AG08395 (cell line): ENCODE measurements at regions not wholly inside any gene's neighbourhood (a gene's known extent, or its start where the extent isn't known, plus 50 kb on each side); places are given as distances from the start of the nearest gene placed in this dataset.
A peak's percentile ranks its signal among the peaks of the same experiment; 100 is the strongest.
"Not testable (repeated sequence)": the region's sequence is repeated elsewhere in the genome, so short reads cannot be mapped to it uniquely, and the experiment has no call there.

Experiments used
- DNase-seq: peaks from one replicate; pipeline ENCODE4 v3.0.0; 2012; ENCODE audit warnings: mixed read lengths, low spot score

DNA sequence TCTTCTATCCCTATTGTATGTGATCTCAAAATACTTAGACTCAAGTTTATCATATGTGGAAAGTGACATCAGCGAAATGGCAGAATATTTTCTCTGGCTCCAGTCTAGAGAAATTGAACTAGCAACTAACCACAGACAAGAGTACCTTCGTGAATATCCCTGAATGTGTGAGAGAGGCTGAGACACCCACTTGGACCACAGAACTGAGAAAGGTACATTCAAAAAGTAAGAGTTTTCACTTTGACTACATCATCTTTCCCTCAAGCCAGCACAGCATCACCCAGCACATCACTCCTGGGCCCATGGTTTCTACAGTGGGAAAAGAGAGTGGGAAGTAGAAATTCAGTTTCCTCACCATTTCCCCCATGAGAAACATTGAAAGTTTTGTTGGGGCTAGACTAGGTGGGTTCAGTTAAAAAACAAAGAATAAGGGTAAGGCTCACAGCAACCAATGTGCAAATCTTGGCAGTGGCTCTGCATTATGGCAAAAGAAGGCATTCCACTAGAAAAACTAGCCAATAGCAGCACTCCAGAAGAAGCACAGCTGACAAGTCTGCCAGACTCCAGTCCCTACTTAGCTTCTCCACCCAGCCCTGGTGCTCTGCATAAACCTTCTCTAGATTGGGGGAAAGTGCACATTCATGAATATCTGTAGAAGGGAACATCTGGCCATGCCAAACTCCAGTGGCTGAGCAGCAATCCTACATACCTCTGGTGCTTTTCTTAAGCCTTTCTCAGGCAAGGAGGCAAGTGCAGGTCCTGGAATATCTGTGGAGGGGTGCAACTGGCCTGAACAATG lies 225.6 kb upstream of the VLDLR start:
- no peak for DNase-seq

DNA sequence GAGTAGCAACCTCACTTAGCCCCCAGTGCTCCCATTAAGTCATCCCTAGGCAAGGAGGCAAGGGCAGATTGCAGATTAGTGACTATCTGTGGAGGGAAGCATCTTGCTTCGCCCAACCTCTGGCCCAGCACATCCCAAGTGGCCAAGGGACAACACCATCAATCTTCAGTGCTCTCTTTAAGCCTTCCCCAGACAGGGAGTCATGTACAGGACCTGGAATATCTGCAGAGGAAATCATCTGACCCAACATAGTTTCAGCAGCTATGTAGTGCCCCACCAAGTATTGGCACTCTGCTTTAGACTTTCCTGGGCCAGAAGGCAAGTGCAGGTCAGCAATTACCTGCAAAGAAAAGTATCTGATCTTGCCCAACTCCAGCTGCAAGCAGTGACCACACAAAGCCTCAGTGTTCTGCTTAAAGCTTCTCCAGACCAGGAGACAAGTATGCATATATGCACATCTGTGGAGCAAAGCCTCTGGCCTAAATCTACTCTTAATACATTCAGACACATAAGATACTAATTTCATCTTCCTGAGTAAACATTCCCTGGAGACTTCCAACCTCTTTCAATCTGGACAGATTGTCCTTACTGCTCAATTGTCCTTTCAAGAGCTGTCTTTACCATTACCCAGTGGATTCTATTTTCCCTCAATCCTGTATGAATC lies 224.8 kb upstream of the VLDLR start:
- DNase-seq: no peak

DNA sequence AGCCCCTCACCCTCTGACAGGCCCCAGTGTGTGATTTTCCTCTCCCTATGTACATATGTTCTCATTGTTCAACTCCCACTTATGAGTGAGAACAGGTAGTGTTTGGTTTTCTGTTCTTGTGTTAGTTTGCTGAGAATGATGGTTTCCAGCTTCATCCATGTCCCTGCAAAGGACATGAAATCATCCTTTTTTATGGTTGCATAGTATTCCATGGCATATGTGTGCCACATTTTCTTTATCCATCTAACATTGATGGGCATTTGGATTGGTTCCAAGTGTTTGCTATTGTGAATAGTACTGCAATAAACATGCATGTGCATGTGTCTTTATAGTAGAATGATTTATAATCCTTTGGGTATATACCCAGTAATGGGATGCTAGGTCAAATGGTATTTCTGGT lies 223.7 kb upstream of the VLDLR start:
- DNase-seq: not testable (repeated sequence)

DNA sequence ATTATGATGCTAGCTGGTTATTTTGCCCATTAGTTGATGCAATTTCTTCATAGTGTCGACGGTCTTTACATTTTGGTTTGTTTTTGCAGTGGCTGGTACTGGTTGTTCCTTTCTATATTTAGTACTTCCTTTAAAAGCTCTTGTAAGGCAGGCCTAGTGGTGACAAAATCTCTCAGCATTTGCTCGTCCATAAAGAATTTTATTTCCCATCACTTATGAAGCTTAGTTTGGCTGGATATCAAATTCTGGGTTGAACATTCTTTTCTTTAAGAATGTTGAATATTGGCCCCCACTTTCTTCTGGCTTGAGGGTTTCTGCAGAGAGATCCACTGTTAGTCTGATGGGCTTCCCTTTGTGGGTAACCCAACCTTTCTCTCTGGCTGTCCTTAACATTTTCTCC lies 219.8 kb upstream of the VLDLR start:
- DNase-seq: not testable (repeated sequence)

DNA sequence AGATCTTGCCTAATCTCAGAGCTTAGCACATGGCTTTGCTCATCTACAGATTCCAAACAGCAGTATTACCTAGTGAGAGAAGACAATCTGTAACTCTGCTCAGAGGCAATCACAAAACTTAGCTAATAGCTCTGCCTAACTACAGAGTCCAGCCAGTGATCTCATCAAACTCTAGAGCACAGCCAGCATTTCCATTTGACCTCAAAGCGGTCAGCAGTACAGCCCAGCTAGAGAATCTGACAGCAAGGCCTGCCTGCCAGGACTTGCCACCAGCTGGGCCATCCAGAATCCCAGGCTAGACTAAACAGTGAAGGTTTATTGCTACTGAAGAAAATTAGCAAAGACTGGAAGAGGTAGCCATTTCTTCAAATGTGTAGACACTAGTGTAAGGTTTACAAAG lies 217.9 kb upstream of the VLDLR start:
- no peak for DNase-seq

DNA sequence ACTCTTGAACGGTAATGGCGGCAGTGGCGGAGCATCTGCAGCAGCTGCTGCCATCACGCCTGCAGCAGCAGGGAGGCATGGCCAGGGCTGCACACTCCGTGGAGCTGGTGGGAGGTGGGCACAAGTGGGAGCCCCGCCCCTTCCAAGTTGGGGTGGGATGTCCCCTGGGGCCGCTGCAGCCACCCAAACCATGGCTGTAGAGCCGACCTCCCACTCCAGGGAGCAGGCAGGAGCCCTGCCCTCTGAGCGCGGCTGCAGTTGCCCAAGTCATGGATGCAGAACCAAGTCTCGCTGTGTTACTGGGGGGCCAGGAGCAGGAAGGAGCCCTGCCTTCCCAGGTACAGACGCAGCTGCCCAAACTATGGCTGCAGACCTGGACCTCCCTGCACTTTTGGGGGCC lies 215.3 kb upstream of the VLDLR start:
- no peak for DNase-seq

DNA sequence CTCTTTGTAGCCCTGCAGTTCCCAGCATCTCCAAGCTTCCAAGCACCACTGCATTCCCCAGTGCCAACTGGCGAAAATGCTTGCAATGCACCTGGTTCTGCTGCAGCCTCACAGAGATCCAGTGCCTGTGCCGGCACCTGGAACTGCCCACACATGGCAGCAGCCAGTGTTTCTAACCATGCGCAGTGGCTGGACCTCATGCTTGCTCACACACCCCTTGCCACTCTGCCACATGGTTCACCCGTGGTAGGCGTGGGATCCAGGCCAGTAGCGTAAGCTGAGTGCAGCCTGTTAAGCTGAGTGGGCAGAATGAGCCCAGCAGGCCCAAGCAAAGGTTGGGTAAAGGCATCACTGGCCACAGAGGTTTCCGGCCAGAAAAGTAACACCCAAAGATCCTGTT lies 214.1 kb upstream of the VLDLR start:
- DNase-seq: no peak

DNA sequence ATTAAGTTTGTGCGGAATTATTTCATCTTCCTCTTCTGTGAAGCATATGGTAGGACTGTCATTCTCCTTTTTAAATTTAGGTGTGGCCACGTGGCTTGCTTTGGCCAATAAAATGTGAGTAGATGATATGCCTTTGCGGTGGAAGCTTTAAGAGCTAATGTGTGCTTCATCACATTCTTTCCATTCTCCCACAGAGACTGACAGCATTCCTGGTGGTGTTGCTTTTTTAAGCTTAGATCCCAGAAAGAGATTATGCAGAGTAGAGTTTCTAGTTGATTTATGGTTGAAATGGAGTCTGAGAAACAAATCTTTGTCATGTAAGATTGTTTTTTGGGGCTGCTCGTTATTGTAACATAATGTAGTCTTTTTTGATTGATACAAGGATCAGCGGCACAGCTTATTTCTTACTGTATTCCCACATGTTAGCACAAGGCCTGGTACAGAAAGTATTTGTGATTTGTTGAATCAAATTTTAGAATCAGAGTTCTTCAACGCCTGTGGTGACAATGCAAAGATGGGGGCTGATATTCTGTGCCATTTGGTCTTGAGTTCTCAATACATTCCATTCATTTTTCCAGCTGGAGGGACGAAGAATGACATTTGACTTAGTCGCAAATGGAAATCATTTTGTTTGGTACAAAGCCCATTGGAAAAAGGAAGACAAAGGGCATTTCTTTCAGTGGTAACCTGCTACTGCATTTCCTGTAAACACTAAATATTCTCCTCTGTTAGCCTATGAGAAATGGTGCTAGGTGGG lies 209.9 kb upstream of the VLDLR start:
- DNase-seq: peak; percentile 27

DNA sequence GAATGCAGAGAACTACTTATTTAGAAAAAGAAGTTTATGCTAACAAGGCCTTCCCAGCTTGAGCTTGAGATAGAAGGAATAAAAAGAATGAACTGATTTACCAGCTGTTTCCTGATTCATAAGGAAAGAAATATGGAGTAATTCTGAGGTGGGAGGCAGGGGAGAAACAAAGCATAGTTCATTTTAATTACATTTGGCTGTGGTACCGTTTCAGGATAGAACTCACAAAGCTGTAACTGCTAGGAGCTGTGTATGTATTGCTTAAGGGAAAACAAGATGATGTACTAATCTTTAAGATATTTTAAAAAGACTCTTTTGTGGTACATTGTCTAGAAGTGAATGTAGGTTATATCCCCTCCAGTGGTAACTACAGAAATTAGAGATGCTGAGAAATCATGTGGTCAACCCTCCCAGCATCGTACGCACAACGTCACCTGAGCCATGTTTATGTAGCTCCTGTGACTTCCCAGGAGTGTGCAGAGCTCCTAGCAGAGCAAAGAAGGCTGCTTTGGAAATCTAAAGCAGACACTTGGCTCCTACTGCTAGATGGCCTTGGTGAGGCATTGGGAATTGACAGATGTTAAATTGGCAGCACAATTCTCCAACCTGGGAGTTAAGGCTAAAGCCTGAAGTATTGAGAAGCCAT lies 208.3 kb upstream of the VLDLR start:
- no peak for DNase-seq

DNA sequence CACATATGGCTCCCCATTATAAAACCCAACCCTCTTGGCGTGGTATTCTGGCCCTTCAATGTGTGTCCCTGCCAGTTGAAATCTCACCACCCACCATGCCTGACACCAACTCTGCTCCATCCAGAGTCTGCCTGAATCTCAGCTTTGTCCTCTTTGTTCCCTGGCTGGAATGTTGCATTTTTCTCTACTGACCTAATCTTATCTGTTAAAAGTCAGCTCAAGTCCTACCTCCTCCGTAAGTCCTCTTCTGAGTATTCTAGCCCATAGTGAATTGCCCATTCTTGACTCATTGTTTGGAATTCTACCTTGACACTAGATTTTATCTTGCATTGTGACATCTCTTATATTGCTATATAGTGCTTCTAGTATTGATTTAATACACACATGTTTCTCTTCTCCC lies 207.1 kb upstream of the VLDLR start:
- DNase-seq: no peak

DNA sequence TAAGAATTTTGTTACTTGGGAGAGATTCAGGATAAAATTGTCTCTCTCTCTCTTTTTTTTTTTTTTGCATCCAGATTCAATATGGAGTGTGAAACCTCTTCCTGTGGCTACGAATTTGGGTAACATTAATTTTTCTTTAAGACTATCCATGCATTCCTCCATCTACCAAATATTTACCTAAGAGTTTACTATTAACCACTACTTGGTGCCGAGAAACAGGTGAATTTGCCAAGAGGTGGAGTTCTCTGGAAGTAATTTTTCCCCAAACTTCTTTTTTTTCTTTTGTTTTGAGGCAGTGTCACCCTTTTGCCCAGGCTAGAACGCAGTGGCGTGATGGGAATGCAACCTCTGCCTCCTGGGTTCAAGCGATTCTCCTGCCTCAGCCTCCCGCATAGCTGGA lies 206.3 kb upstream of the VLDLR start:
- no peak for DNase-seq

DNA sequence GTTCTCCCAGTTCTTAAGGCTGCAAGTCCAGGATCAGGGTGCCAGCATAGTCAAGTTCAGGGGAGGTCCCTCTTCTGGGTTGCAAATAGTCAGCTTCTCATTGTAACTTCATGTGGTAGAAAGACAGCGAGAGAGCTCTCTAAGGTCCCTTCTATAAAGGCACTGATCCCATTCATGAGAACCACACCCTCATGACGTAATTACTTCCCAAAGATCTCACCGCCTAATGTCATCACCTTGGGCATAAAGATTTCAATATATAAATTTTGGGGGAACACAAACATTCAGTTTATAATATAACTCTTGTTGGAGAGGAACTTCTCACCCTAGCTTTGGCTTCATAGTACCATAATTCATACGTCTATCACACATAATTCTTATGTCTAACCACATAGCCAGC lies 203.9 kb upstream of the VLDLR start:
- no peak for DNase-seq

DNA sequence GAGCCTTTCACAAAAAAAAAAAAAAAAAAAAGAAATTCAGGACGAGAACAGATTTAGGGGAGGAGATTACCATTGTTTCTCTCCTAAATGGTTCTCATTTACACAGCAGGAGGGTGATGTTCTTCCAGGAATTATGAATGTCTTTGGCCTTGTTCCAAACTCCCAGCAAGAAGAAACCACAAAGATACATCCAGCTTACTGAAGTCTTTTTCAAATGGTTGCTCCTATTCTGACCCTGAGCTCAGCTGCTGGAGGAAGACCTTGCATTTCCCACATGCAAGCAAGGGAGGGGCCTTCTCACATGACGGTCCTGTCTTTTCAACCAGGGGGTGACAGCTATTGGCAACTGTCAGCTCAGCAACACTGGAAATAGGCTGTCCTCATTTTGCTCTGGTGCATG lies 203.0 kb upstream of the VLDLR start:
- no peak for DNase-seq

DNA sequence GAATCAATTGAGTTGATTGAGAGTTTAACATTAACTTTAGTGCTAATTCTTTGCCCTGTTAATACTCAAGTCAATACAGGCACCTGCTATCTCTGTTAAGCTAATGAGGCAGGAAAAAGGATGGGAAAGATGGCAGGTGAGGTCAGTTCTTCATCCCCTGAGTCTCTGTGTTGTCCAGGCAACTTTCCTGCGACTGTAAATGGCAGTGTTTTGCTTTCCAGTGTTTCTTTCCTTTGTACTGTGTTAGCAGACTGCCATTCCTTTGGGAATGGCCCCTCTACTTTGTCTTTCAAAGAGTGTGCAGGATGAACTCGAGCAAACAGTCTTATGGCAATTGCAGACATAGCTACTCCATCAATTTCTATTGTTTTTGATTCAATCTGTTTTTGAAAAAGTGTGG lies 202.2 kb upstream of the VLDLR start:
- DNase-seq: no peak

DNA sequence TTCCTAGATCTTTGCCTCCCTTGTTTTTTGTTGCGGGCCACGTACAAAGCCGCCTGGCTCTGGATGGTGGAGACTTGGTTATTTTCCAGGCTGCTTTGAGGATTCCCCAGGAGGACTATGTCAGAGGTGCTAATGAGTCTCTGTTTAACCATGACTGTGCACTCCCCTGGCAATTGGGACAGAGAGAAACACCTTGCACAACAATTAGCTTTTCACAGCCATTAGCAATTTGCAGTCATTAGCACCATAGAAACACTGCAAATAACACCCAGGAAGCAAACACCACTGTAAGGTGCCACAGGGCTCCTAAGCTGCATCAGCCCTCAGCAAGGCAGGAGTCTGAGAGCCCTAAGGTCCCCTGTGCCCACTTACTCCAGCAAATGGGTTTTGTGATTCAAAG lies 201.0 kb upstream of the VLDLR start:
- no peak for DNase-seq

DNA sequence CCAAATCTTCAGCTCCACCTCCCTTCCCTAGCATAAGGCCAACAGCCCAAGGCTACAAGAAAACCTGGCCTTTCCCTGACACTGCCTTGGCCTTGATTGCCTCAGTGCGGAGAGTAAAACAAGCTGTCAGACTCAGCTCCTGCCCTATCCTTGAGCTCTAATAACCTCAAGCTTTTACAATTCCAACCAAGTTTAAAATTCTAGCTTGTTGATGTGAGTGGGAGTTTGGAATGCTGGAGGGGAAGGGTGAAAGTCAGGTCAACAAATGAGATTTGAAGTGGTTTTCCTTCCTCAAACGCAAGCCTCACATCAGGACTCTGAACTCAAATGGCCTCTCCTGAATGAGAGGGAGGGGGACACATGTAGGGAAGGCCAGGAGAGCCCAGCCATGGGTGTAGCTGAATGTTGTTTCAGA lies 197.0 kb upstream of the VLDLR start:
- no peak for DNase-seq

DNA sequence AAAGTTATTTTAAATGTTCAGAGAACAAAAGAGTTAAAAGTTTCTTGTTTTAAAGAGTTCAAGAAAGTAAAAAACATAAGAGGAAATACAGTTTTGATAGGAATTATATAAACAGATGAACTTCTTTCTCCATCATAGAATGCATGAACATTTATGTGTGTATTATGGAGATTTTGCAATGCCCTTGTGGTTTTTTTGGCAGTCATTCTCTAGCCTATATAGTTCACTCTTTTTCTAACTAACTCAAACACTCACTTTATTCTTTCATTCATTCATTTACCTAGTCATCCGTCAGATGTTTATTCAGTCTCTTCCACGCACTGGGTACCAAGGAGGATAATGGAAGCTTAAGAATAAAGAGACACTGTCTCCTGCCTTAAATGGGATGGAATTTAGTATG lies 195.9 kb upstream of the VLDLR start:
- no peak for DNase-seq

DNA sequence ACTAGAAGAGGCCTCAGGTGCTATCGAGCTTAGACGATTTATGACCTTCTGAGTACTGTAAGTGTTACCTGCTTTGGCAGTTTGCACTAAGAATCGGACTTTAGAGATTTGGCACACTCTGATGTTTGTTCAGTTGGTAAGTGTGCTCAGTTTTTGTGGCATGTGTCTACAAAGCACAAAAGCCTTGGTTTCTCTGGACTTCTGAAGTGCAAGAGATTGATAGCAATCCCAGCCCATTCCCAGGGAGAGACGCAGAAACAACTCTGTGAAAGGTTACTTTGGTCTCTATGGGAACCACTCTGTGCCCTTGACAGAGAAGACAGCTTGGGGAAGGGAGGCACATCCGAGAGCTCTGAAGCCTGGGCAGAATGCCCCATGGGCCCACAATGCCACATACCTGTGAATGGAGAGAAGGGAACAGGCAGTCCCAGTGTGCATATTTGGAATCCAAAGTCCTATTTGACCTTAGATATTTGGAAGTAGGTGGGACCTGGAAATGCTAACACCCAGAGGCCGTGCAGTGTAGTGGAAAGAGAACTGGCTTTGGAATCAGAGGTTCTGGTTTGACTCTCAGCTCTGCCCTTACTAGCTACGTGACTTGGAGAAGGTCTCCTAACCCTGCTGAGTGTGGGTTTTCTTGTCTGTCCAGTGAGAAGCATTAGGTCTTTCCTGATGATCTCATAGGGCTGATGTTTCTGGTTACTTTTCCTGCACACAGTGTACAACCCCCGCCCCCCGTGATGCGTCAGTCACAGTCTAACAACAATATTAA lies 194.3 kb upstream of the VLDLR start:
- no peak for DNase-seq

DNA sequence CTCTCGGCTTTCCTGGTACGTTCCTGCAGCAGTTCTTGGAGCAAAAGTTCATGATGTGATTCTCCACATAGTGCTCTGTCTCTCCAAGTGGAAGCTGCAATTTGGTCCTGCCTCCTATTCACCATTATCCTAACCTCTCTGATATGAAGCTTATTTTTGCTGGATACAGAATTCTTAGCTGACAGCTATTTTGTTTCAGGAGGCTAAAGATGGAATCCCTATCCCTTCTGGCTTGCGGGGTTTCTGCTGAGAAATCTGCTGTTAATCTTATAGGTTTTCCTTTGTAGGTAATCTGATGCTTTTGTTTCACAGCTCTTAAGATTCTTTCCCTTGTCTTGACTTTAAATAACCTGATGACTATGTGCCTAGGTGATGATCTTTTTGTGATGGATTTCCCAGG lies 181.6 kb upstream of the VLDLR start:
- DNase-seq: no peak

DNA sequence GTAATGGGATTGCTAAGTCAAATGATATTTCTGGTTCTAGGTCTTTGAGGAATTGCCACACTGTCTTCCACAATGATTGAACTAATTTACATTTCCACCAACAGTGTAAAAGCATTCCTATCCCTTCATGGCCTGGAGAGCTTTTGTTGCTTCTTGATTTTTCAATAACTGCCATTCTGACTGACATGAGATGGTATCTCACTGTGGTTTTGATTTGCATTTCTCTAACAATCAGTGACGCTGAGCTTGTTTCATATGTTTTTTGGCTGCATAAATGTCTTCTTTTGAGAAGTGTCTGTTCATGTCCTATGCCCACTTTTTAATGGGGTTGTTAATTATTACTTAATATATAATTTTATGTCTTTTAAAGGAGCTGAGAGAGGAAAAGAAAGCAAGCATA lies 177.7 kb upstream of the VLDLR start:
- DNase-seq: not testable (repeated sequence)

DNA sequence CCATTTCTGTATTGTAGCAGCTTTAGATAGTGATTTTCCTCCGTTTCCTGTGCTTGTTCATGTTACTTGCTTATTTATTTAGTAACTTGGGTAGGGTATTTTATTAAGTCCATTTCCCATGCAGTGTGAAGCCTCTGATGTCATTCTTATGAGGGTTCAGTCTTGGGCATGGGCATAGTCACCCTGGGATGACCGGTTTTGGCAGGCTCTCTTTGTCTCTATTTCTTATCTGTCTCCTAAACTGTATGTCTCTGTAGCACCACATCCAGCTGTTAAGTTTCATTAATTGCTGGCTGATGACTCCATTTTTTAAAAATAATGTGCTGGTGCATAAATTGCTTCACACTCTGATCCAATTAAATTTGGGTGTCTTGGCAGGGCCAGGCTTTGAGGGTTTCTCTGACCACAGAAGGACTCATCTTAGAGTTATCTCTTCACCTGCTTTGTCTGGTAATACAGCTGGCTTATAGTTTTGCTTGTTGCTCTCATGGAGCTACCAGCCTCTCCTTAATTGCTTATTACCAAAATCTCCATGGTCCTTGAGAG lies 173.3 kb upstream of the VLDLR start:
- no peak for DNase-seq

DNA sequence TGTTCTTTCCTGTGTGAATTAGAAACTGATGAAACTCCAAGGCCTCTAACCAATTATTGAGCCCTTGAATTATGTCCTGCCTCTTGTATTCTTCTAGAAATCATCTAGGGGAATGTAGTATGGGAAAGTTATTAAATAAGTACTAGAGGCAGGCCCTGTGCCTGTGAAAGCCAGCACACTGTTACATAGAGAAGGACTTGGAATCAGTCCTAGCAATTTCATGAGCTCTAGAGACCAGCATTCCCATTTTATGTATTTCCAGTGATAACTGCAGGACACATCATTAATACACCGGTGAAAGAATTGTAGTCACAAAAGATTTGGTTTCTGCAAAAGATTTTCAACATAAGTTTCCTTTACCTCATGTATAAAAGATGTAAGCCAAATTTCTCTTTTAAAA lies 168.5 kb upstream of the VLDLR start:
- DNase-seq: no peak
